Tibial nerve (tissue), 4 donors: ENCODE measurements at regions not wholly inside any gene's neighbourhood (a gene's known extent, or its start where the extent isn't known, plus 50 kb on each side); places are given as distances from the start of the nearest gene placed in this dataset.

Experiments used
- EP300 ChIP-seq, 2 donors: sonication (generic); formaldehyde crosslinking; IDR thresholded peaks; one replicate each; pipeline ENCODE4 v1.6.1; 2017; ENCODE audit warnings: antibody characterized with exemption in 2 of 2, mild to moderate bottlenecking in 1 of 2
- POLR2A ChIP-seq, 2 donors: fragments of 450-650 bp; IDR thresholded peaks; one replicate each; pipeline ENCODE4 v1.6.1; 2017; ENCODE audit warnings: antibody characterized with exemption in 2 of 2, mild to moderate bottlenecking in 2 of 2, moderate library complexity in 2 of 2
- TF ChIP-seq, protein P1 (sequence below), 5 experiments: fragments of 200-600 bp in 3 of 5; fragments of 450-650 bp in 2 of 5; sonication (generic) in 3 of 5; IDR thresholded peaks; one replicate each; pipeline ENCODE4 v1.5.1; 2016 to 2019; ENCODE audit warnings: antibody characterized with exemption in 5 of 5, mild to moderate bottlenecking in 3 of 5, moderate library complexity in 2 of 5

DNA sequence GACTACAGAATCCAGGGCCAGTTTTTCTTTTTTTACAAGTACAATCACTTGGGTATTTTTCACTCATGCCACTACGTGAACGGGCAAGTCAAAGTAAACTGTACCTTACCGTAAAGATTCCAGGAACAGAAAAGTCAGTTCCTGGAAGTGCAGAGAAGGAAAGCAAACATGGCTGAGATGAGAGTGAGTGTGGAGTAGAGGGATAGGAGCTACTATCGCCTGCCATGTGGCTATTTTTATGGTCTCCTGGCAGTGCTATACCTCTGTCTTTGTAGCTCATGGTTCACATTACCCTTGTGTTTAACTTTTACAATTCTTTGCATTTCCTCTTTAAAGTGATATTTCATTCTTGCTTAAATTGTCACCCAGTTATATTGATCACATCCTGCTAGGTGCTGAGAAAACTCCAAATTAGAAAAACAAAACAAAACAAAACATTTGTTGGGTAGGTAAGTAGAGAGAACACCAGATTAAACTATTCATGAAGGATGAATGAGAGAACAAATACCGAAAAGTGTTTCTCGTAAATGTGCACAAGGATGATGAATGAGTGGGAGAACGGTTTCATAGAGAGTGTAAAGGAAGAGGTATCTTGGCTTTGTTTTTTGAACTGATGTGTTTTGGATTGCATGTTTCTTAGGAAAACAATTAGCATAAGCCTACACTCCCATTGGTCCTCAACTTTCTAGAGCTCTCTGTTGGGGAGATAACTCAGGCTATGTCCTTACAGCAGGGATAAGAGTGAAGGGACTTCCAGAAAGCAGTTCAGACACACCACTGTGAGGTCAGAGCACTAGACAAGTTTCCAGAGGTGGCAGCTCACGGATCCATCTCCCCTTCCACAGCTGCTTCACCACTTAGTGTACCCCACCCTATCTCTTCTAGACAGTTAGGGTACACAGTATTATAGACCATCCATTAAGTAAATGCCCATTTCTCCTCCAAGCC lies 163.7 kb downstream of the IPO8 start:
- no peak for TF ChIP-seq EP300 (IDR thresholded peaks at IDR 0.05)
- no peak for TF ChIP-seq POLR2A (IDR thresholded peaks at IDR 0.05)
- TF ChIP-seq, protein P1, sequence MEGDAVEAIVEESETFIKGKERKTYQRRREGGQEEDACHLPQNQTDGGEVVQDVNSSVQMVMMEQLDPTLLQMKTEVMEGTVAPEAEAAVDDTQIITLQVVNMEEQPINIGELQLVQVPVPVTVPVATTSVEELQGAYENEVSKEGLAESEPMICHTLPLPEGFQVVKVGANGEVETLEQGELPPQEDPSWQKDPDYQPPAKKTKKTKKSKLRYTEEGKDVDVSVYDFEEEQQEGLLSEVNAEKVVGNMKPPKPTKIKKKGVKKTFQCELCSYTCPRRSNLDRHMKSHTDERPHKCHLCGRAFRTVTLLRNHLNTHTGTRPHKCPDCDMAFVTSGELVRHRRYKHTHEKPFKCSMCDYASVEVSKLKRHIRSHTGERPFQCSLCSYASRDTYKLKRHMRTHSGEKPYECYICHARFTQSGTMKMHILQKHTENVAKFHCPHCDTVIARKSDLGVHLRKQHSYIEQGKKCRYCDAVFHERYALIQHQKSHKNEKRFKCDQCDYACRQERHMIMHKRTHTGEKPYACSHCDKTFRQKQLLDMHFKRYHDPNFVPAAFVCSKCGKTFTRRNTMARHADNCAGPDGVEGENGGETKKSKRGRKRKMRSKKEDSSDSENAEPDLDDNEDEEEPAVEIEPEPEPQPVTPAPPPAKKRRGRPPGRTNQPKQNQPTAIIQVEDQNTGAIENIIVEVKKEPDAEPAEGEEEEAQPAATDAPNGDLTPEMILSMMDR (IDR thresholded peaks at IDR 0.05) = no peak
